H1 (cell line): ENCODE measurements at regions not wholly inside any gene's neighbourhood (a gene's known extent, or its start where the extent isn't known, plus 50 kb on each side); places are given as distances from the start of the nearest gene placed in this dataset.

Source experiments
- BRCA1 ChIP-seq: IDR thresholded peaks from 2 replicates; pipeline ENCODE4 v1.6.1; 2012; ENCODE audit warnings: low read depth, low read length, improper control_type of control experiment
- EZH2 ChIP-seq: fragments of 200-600 bp; sonication (generic); IDR thresholded peaks from 2 replicates; pipeline ENCODE4 v1.7.1; 2012; ENCODE audit warnings: low read depth, mild to moderate bottlenecking, moderate library complexity, low read length, inconsistent platforms; ENCODE audit not compliant: severe bottlenecking
- GABPA ChIP-seq: IDR thresholded peaks from 2 replicates; pipeline ENCODE4 v1.6.1; 2011; ENCODE audit warnings: mild to moderate bottlenecking, low read length, moderate library complexity, borderline replicate concordance; ENCODE audit not compliant: insufficient read depth
- MAFK ChIP-seq: IDR thresholded peaks from 2 replicates; pipeline ENCODE4 v1.6.1; 2012; ENCODE audit warnings: low read depth, mild to moderate bottlenecking, improper control_type of control experiment, low read length
- NRF1 ChIP-seq: IDR thresholded peaks from 2 replicates; pipeline ENCODE4 v1.6.1; 2011; ENCODE audit warnings: mild to moderate bottlenecking, low read depth, low read length, improper control_type of control experiment
- POLR2A ChIP-seq, 2 experiments: IDR thresholded peaks; 1 replicate in 1 of 2; 2 replicates in 1 of 2; pipeline ENCODE4 v1.6.1; 2011; ENCODE audit warnings: low read depth in 2 of 2, low read length in 2 of 2, mild to moderate bottlenecking in 2 of 2; ENCODE audit errors: control extremely low read depth in 1 of 2
- RFX5 ChIP-seq: IDR thresholded peaks from 2 replicates; pipeline ENCODE4 v1.6.1; 2011; ENCODE audit warnings: low read depth, low read length, improper control_type of control experiment, borderline replicate concordance
- SP1 ChIP-seq: IDR thresholded peaks from 2 replicates; pipeline ENCODE4 v1.6.1; 2011; ENCODE audit warnings: low read depth, low read length
- TAF1 ChIP-seq: IDR thresholded peaks from 2 replicates; pipeline ENCODE4 v1.6.1; 2011; ENCODE audit warnings: mild to moderate bottlenecking, low read depth, low read length
- TBP ChIP-seq: IDR thresholded peaks from 2 replicates; pipeline ENCODE4 v1.6.1; 2011; ENCODE audit warnings: low read depth, low read length, improper control_type of control experiment
- YY1 ChIP-seq: IDR thresholded peaks from 2 replicates; pipeline ENCODE4 v1.6.1; 2011; ENCODE audit warnings: low read depth, mild to moderate bottlenecking, low read length
- TF ChIP-seq, protein P1 (sequence below), 3 experiments: IDR thresholded peaks; 1 replicate in 2 of 3; 2 replicates in 1 of 3; pipeline versions ENCODE4 v1.5.1 to v1.6.1; 2011; ENCODE audit warnings: low read length in 3 of 3, mild to moderate bottlenecking in 3 of 3, inconsistent platforms in 2 of 3, low read depth in 1 of 3, moderate library complexity in 1 of 3; ENCODE audit not compliant: insufficient read depth in 1 of 3; ENCODE audit errors: control extremely low read depth in 1 of 3
- TF ChIP-seq, protein P2 (sequence below): IDR thresholded peaks from 2 replicates; pipeline ENCODE4 v1.6.1; 2011; ENCODE audit warnings: low read length, improper control_type of control experiment
- TF ChIP-seq, protein P3 (sequence below): IDR thresholded peaks from 2 replicates; pipeline ENCODE4 v1.6.1; 2012; ENCODE audit warnings: inconsistent platforms

DNA sequence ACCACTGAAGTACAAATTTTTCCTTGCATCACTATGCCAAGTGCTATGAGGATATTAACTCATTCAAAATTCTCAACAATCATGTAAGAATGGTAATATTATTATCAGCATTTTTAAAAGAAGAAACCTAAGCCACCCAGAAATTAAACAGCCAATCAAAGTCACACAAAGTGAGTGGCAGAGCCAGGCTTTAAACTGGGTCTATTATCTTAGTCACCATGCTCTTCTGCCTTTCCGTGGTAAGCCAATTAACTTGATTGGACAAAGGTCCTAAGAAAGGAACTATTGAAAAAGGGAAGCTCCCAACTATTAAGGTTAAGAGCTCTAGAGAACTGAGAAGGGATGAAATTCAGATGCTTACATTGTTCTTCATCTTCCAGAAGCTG is 111.5 kb downstream of the ASB9 start:
- TF ChIP-seq POLR2A (IDR thresholded peaks at IDR 0.05; ENCODE audit: control extremely low read depth in 1 of 2, low read depth in 2 of 2, low read length in 2 of 2) (no peak), TAF1 (no peak), EZH2 (no peak), MAFK (no peak), TBP (no peak), SP1 (no peak), GABPA (no peak), NRF1 (no peak), BRCA1 (no peak), YY1 (no peak), RFX5 (no peak)
- TF ChIP-seq, protein P1, sequence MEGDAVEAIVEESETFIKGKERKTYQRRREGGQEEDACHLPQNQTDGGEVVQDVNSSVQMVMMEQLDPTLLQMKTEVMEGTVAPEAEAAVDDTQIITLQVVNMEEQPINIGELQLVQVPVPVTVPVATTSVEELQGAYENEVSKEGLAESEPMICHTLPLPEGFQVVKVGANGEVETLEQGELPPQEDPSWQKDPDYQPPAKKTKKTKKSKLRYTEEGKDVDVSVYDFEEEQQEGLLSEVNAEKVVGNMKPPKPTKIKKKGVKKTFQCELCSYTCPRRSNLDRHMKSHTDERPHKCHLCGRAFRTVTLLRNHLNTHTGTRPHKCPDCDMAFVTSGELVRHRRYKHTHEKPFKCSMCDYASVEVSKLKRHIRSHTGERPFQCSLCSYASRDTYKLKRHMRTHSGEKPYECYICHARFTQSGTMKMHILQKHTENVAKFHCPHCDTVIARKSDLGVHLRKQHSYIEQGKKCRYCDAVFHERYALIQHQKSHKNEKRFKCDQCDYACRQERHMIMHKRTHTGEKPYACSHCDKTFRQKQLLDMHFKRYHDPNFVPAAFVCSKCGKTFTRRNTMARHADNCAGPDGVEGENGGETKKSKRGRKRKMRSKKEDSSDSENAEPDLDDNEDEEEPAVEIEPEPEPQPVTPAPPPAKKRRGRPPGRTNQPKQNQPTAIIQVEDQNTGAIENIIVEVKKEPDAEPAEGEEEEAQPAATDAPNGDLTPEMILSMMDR (IDR thresholded peaks at IDR 0.05; ENCODE audit: control extremely low read depth in 1 of 3, insufficient read depth in 1 of 3, low read depth in 1 of 3, low read length in 3 of 3), result no peak
- TF ChIP-seq, protein P2, sequence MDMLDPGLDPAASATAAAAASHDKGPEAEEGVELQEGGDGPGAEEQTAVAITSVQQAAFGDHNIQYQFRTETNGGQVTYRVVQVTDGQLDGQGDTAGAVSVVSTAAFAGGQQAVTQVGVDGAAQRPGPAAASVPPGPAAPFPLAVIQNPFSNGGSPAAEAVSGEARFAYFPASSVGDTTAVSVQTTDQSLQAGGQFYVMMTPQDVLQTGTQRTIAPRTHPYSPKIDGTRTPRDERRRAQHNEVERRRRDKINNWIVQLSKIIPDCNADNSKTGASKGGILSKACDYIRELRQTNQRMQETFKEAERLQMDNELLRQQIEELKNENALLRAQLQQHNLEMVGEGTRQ, result no peak
- TF ChIP-seq, protein P3, sequence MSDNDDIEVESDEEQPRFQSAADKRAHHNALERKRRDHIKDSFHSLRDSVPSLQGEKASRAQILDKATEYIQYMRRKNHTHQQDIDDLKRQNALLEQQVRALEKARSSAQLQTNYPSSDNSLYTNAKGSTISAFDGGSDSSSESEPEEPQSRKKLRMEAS, result no peak
